Cardiac fibroblast (primary cell): ENCODE measurements at regions not wholly inside any gene's neighbourhood (a gene's known extent, or its start where the extent isn't known, plus 50 kb on each side); places are given as distances from the start of the nearest gene placed in this dataset.

Experiments
- DNase-seq, 2 donors: peaks; one replicate each; pipeline versions ENCODE4 v3.0.0 to v3.0.0-alpha.2; 2010; ENCODE audit warnings: low read depth in 2 of 2
- H3K4me3 ChIP-seq, 2 donors: replicated peaks in 1 of 2; 1 replicate in 1 of 2; 2 replicates in 1 of 2; pipeline ENCODE4 v1.5.1; 2011; ENCODE audit warnings: low read depth in 2 of 2, low read length in 2 of 2, mild to moderate bottlenecking in 2 of 2, moderate library complexity in 1 of 2
- TF ChIP-seq, protein P1 (sequence below): IDR thresholded peaks from one replicate; pipeline ENCODE4 v1.5.1; 2011; ENCODE audit warnings: low read depth, mild to moderate bottlenecking, low read length, inconsistent platforms

GRCh38 chrX:40968180-40968579 is 117.1 kb upstream of the USP9X start:
- TF ChIP-seq, protein P1, sequence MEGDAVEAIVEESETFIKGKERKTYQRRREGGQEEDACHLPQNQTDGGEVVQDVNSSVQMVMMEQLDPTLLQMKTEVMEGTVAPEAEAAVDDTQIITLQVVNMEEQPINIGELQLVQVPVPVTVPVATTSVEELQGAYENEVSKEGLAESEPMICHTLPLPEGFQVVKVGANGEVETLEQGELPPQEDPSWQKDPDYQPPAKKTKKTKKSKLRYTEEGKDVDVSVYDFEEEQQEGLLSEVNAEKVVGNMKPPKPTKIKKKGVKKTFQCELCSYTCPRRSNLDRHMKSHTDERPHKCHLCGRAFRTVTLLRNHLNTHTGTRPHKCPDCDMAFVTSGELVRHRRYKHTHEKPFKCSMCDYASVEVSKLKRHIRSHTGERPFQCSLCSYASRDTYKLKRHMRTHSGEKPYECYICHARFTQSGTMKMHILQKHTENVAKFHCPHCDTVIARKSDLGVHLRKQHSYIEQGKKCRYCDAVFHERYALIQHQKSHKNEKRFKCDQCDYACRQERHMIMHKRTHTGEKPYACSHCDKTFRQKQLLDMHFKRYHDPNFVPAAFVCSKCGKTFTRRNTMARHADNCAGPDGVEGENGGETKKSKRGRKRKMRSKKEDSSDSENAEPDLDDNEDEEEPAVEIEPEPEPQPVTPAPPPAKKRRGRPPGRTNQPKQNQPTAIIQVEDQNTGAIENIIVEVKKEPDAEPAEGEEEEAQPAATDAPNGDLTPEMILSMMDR: no peak
- no peak overlapping the region for H3K4me3 ChIP-seq
- no peak for DNase-seq

DNA sequence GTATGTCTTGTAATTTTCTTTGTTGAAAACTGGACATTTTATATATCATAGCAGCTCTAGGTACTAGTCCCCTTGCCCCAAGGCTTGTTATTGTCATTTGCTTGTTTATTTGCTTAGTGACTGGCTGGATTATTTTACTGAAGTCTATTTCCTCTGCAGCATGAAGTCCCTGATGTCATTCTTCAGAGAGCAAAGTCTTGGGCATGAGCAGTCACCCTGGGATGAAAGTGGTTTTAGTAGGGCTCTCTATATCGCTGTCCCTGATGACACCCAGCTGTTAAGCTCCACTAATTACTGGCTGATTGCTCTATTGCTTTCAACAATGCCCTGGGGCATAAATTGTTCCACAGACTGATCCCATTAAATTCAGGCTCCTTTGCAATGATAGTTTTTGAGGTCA is 113.5 kb upstream of the USP9X start:
- no peak for DNase-seq
- H3K4me3 ChIP-seq: no peak overlapping the region
- TF ChIP-seq, protein P1: no peak

GRCh38 chrX:40973619-40974018 is 111.6 kb upstream of the USP9X start:
- TF ChIP-seq, protein P1: no peak
- DNase-seq: no peak
- H3K4me3 ChIP-seq: no peak overlapping the region

GRCh38 chrX:40975951-40976350 is 109.3 kb upstream of the USP9X start:
- TF ChIP-seq, protein P1: no peak
- peak in 1 of 2 donors; percentile 35 for DNase-seq
- no peak overlapping the region for H3K4me3 ChIP-seq

GRCh38 chrX:40976981-40977380 is 108.3 kb upstream of the USP9X start:
- TF ChIP-seq, protein P1: no peak
- DNase-seq: no peak
- H3K4me3 ChIP-seq: no peak overlapping the region

DNA sequence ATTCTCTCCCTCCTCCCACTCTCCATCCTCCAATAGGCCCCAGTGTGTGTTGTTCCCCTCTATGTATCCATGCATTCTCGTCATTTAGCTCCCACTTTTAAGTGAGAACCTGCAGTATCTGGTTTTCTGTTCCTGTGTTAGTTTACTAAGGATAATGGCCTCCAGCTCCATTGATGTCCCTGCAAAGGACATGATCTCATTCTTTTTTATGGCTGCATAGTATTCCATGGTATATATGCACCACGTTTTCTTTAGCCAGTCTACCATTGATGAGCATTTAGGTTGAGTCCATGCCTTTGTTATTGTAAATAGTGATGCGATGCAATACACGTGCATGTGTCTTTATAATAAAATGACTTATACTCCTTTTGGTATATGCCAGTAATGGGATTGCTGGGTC is 100.3 kb upstream of the USP9X start:
- TF ChIP-seq, protein P1: no peak
- no peak overlapping the region for H3K4me3 ChIP-seq
- no peak for DNase-seq

- DNase-seq: no peak
- TF ChIP-seq, protein P1: no peak
- no peak overlapping the region for H3K4me3 ChIP-seq
These were observed 97.8 kb upstream of the USP9X start for GRCh38 chrX:40987413-40987812.
